ENCODE measurements at regions not wholly inside any gene's neighbourhood (a gene's known extent, or its start where the extent isn't known, plus 50 kb on each side); places are given as distances from the start of the nearest gene placed in this dataset.
A peak's percentile ranks its signal among the peaks of the same experiment; 100 is the strongest.
"Not testable (repeated sequence)": the region's sequence is repeated elsewhere in the genome, so short reads cannot be mapped to it uniquely, and the experiment has no call there.

- H3K4me3 ChIP-seq (ENCODE audit: low read length in 2 of 2); DNase-seq (ENCODE audit: low read depth in 6 of 9, low spot score in 9 of 9); H3K27ac ChIP-seq (ENCODE audit: low read depth in 1 of 2, low read length in 1 of 2); H3K9me3 ChIP-seq (ENCODE audit: control insufficient read depth in 2 of 2, insufficient read depth in 1 of 2, low read length in 1 of 2); H3K36me3 ChIP-seq (ENCODE audit: control insufficient read depth in 2 of 2, insufficient read depth in 2 of 2, low read length in 1 of 2); H3K4me1 ChIP-seq (ENCODE audit: control insufficient read depth in 2 of 2, insufficient read depth in 2 of 2, low read length in 2 of 2); H3K27me3 ChIP-seq (ENCODE audit: control insufficient read depth in 2 of 2, insufficient read depth in 1 of 2, low read length in 1 of 2): not testable (repeated sequence)
- WGBS = 98% methylated on average over 3 of the region's 3 CpGs
Observed at GRCh38 chr14:21817010-21817409, 143.4 kb upstream of the OR4E1 start.

DNA sequence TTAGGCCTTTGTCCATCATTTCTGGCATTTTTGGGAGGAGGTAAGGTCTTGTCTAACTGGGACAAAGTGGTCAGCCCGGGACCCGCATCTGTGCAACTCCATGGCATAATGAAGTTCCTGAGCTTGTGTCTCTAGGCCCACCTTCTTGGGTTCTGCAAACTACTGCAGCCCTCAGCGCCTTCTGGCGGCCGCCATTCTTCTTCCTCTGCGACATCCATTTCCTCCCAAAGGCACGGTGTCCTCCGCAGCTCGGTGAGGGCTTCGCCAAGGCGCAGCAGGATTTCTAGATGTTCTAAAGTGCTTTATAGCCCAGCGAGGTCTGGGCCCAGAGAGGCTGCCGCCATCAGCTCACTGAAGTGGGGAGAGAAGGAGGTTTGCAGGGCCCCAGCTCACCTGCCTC is 134.4 kb upstream of the OR4E1 start:
- Histone ChIP-seq H3K36me3 (ENCODE audit: control insufficient read depth in 2 of 2, insufficient read depth in 2 of 2, low read length in 1 of 2) (no peaks in the 10 kb centered on the region), H3K9me3 (ENCODE audit: control insufficient read depth in 2 of 2, insufficient read depth in 1 of 2, low read length in 1 of 2) (no peaks in the 10 kb centered on the region), H3K4me3 (ENCODE audit: low read length in 2 of 2) (no peak overlapping the region), H3K27ac (ENCODE audit: low read depth in 1 of 2, low read length in 1 of 2) (no peak overlapping the region), H3K4me1 (ENCODE audit: control insufficient read depth in 2 of 2, insufficient read depth in 2 of 2, low read length in 2 of 2) (no peaks in the 10 kb centered on the region), H3K27me3 (ENCODE audit: control insufficient read depth in 2 of 2, insufficient read depth in 1 of 2, low read length in 1 of 2) (peaks cover 0 to 2% of the 10 kb centered on the region in 2 donors)
- no peak for DNase-seq (ENCODE audit: low read depth in 6 of 9, low spot score in 9 of 9)
- WGBS = 92% methylated on average over 13 of the region's 13 CpGs

DNA sequence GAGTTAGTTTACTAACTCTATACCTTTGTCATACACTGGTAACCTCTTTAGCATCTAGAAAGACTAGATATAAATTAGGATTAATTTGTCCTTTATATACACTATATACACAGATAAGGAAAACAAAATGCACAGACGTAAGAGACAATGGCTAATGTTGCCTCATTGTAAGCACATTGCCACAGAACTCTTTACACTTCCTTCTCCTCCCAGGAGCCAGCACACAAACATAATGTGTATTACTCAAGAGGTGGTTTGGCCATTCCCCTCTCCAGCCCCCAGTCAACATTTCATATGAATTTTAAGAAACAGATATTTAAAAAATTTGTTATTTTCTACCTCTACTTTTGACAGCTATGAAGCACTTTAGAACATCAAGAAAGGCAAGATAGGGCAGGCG is 131.4 kb upstream of the OR4E1 start:
- Histone ChIP-seq H3K36me3 (ENCODE audit: control insufficient read depth in 2 of 2, insufficient read depth in 2 of 2, low read length in 1 of 2) (no peaks in the 10 kb centered on the region), H3K27ac (ENCODE audit: low read depth in 1 of 2, low read length in 1 of 2) (no peak overlapping the region), H3K9me3 (ENCODE audit: control insufficient read depth in 2 of 2, insufficient read depth in 1 of 2, low read length in 1 of 2) (no peaks in the 10 kb centered on the region), H3K4me3 (ENCODE audit: low read length in 2 of 2) (no peak overlapping the region), H3K4me1 (ENCODE audit: control insufficient read depth in 2 of 2, insufficient read depth in 2 of 2, low read length in 2 of 2) (no peaks in the 10 kb centered on the region), H3K27me3 (ENCODE audit: control insufficient read depth in 2 of 2, insufficient read depth in 1 of 2, low read length in 1 of 2) (no peaks in the 10 kb centered on the region)
- WGBS = 95% methylated on average over 2 of the region's 2 CpGs
- no peak for DNase-seq (ENCODE audit: low read depth in 6 of 9, low spot score in 9 of 9)

GRCh38 chr14:21802441-21802840 is 128.8 kb upstream of the OR4E1 start:
- no peak overlapping the region for H3K4me3 ChIP-seq (ENCODE audit: low read length in 2 of 2)
- H3K36me3 ChIP-seq (ENCODE audit: control insufficient read depth in 2 of 2, insufficient read depth in 2 of 2, low read length in 1 of 2) = no peaks in the 10 kb centered on the region
- no peaks in the 10 kb centered on the region for H3K9me3 ChIP-seq (ENCODE audit: control insufficient read depth in 2 of 2, insufficient read depth in 1 of 2, low read length in 1 of 2)
- 98% methylated on average over 1 of the region's 1 CpG for WGBS
- H3K27me3 ChIP-seq (ENCODE audit: control insufficient read depth in 2 of 2, insufficient read depth in 1 of 2, low read length in 1 of 2) = no peaks in the 10 kb centered on the region
- peaks cover 0 to under 1% of the 10 kb centered on the region in 2 donors for H3K4me1 ChIP-seq (ENCODE audit: control insufficient read depth in 2 of 2, insufficient read depth in 2 of 2, low read length in 2 of 2)
- no peak for DNase-seq (ENCODE audit: low read depth in 6 of 9, low spot score in 9 of 9)
- H3K27ac ChIP-seq (ENCODE audit: low read depth in 1 of 2, low read length in 1 of 2) = no peak overlapping the region

- peak overlapping the region in 1 of 2 donors; percentile 29 for H3K4me3 ChIP-seq (ENCODE audit: low read length in 2 of 2)
- no peaks in the 10 kb centered on the region for H3K27me3 ChIP-seq (ENCODE audit: control insufficient read depth in 2 of 2, insufficient read depth in 1 of 2, low read length in 1 of 2)
- no peaks in the 10 kb centered on the region for H3K36me3 ChIP-seq (ENCODE audit: control insufficient read depth in 2 of 2, insufficient read depth in 2 of 2, low read length in 1 of 2)
- H3K4me1 ChIP-seq (ENCODE audit: control insufficient read depth in 2 of 2, insufficient read depth in 2 of 2, low read length in 2 of 2) = peaks cover 0 to 4% of the 10 kb centered on the region in 2 donors
- DNase-seq (ENCODE audit: low read depth in 6 of 9, low spot score in 9 of 9) = peak; percentile 18 to 74 (median 50)
- no peaks in the 10 kb centered on the region for H3K9me3 ChIP-seq (ENCODE audit: control insufficient read depth in 2 of 2, insufficient read depth in 1 of 2, low read length in 1 of 2)
- 22% methylated on average over 2 of the region's 2 CpGs for WGBS
- peak overlapping the region in 1 of 2 donors; percentile 50 for H3K27ac ChIP-seq (ENCODE audit: low read depth in 1 of 2, low read length in 1 of 2)
Observed at GRCh38 chr14:21796916-21797315, 123.3 kb upstream of the OR4E1 start.

DNA sequence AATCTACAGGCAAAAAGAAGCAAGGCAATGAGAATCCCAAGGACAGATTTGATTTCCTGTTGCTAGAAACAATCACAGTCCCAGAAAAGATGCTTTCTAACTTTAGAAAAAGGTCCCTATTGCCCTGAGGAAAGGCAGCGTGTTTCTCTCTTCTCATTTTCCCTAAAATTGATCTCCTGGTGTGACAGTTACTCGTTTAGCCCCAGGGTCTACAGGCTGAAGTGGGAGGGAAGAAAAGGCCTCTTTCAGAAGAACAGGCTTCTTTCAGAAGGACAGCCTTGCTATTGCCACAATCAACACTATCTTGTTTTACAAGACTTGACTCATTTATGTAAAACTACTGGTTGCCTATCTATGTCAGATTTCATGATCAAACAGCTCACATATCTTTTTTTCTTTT is 121.8 kb upstream of the OR4E1 start:
- H3K4me1 ChIP-seq (ENCODE audit: control insufficient read depth in 2 of 2, insufficient read depth in 2 of 2, low read length in 2 of 2) = peaks cover 0 to 4% of the 10 kb centered on the region in 2 donors
- peaks cover 0 to 2% of the 10 kb centered on the region in 2 donors for H3K27me3 ChIP-seq (ENCODE audit: control insufficient read depth in 2 of 2, insufficient read depth in 1 of 2, low read length in 1 of 2)

GRCh38 chr14:21791749-21792148 is 118.1 kb upstream of the OR4E1 start:
- H3K27ac ChIP-seq (ENCODE audit: low read depth in 1 of 2, low read length in 1 of 2) = no peak overlapping the region
- 58% methylated on average over 6 of the region's 6 CpGs for WGBS
- no peaks in the 10 kb centered on the region for H3K36me3 ChIP-seq (ENCODE audit: control insufficient read depth in 2 of 2, insufficient read depth in 2 of 2, low read length in 1 of 2)
- no peaks in the 10 kb centered on the region for H3K9me3 ChIP-seq (ENCODE audit: control insufficient read depth in 2 of 2, insufficient read depth in 1 of 2, low read length in 1 of 2)
- H3K4me3 ChIP-seq (ENCODE audit: low read length in 2 of 2) = no peak overlapping the region
- peak in 1 of 9 donors; percentile 10 for DNase-seq (ENCODE audit: low read depth in 6 of 9, low spot score in 9 of 9)
- H3K4me1 ChIP-seq (ENCODE audit: control insufficient read depth in 2 of 2, insufficient read depth in 2 of 2, low read length in 2 of 2) = no peaks in the 10 kb centered on the region
- peaks cover 0 to 2% of the 10 kb centered on the region in 2 donors for H3K27me3 ChIP-seq (ENCODE audit: control insufficient read depth in 2 of 2, insufficient read depth in 1 of 2, low read length in 1 of 2)

More for the DNA sequence above, 121.8 kb upstream of the OR4E1 start:
- WGBS = 56% methylated on average over 2 of the region's 2 CpGs
- H3K9me3 ChIP-seq (ENCODE audit: control insufficient read depth in 2 of 2, insufficient read depth in 1 of 2, low read length in 1 of 2) = no peaks in the 10 kb centered on the region
- DNase-seq (ENCODE audit: low read depth in 6 of 9, low spot score in 9 of 9) = no peak
- no peaks in the 10 kb centered on the region for H3K36me3 ChIP-seq (ENCODE audit: control insufficient read depth in 2 of 2, insufficient read depth in 2 of 2, low read length in 1 of 2)
- no peak overlapping the region for H3K27ac ChIP-seq (ENCODE audit: low read depth in 1 of 2, low read length in 1 of 2)
- no peak overlapping the region for H3K4me3 ChIP-seq (ENCODE audit: low read length in 2 of 2)

GRCh38 chr14:21788687-21789086 is 115.1 kb upstream of the OR4E1 start:
- not testable (repeated sequence) for H3K36me3 ChIP-seq (ENCODE audit: control insufficient read depth in 2 of 2, insufficient read depth in 2 of 2, low read length in 1 of 2); H3K4me1 ChIP-seq (ENCODE audit: control insufficient read depth in 2 of 2, insufficient read depth in 2 of 2, low read length in 2 of 2); H3K4me3 ChIP-seq (ENCODE audit: low read length in 2 of 2); H3K9me3 ChIP-seq (ENCODE audit: control insufficient read depth in 2 of 2, insufficient read depth in 1 of 2, low read length in 1 of 2); DNase-seq (ENCODE audit: low read depth in 6 of 9, low spot score in 9 of 9); H3K27me3 ChIP-seq (ENCODE audit: control insufficient read depth in 2 of 2, insufficient read depth in 1 of 2, low read length in 1 of 2); H3K27ac ChIP-seq (ENCODE audit: low read depth in 1 of 2, low read length in 1 of 2)
- WGBS = 92% methylated on average over 1 of the region's 1 CpG

DNA sequence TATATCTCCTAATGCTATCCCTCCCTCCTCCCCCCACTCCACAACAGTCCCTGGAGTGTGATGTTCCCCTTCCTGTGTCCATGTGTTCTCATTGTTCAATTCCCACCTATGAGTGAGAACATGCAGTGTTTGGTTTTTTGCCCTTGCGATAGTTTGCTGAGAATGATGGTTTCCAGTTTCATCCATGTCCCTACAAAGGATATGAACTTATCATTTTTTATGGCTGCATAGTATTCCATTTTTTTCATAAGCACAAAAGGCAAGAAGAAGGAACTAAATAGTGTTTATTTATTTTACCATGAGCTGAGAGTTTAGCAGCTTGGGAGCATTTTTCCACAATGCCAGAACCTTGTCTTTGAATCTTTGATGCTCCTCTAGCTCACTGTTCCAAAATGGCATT is 113.6 kb upstream of the OR4E1 start:
- not testable (repeated sequence) for H3K27me3 ChIP-seq (ENCODE audit: control insufficient read depth in 2 of 2, insufficient read depth in 1 of 2, low read length in 1 of 2); H3K4me3 ChIP-seq (ENCODE audit: low read length in 2 of 2); H3K36me3 ChIP-seq (ENCODE audit: control insufficient read depth in 2 of 2, insufficient read depth in 2 of 2, low read length in 1 of 2); DNase-seq (ENCODE audit: low read depth in 6 of 9, low spot score in 9 of 9); H3K9me3 ChIP-seq (ENCODE audit: control insufficient read depth in 2 of 2, insufficient read depth in 1 of 2, low read length in 1 of 2); H3K4me1 ChIP-seq (ENCODE audit: control insufficient read depth in 2 of 2, insufficient read depth in 2 of 2, low read length in 2 of 2); H3K27ac ChIP-seq (ENCODE audit: low read depth in 1 of 2, low read length in 1 of 2)
- WGBS = 96% methylated on average over 1 of the region's 1 CpG

DNA sequence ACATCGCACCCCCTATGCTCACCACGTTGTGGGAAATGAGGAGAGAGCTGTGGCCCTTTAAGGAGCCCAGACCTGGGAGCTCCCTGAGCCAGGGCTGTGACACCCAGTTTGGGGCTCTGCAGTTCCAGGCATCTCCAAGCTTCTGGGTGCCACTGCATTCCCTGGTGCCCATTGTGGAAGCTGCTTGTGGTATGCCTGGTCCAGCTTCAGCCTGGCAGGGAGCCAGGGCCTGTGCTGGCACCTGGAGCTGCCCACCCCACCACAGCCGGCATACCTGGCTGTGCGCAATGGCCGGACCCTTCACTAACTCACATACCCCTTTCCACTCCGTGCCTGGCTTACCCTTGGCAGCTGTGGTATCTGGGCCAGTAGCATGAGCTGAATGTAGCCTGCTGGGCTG is 107.9 kb upstream of the OR4E1 start:
- no peak overlapping the region for H3K4me3 ChIP-seq (ENCODE audit: low read length in 2 of 2)
- no peaks in the 10 kb centered on the region for H3K4me1 ChIP-seq (ENCODE audit: control insufficient read depth in 2 of 2, insufficient read depth in 2 of 2, low read length in 2 of 2)
- H3K36me3 ChIP-seq (ENCODE audit: control insufficient read depth in 2 of 2, insufficient read depth in 2 of 2, low read length in 1 of 2) = no peaks in the 10 kb centered on the region
- DNase-seq (ENCODE audit: low read depth in 6 of 9, low spot score in 9 of 9) = no peak
- H3K9me3 ChIP-seq (ENCODE audit: control insufficient read depth in 2 of 2, insufficient read depth in 1 of 2, low read length in 1 of 2) = no peaks in the 10 kb centered on the region
- H3K27me3 ChIP-seq (ENCODE audit: control insufficient read depth in 2 of 2, insufficient read depth in 1 of 2, low read length in 1 of 2) = no peaks in the 10 kb centered on the region
- no peak overlapping the region for H3K27ac ChIP-seq (ENCODE audit: low read depth in 1 of 2, low read length in 1 of 2)
- 94% methylated on average over 6 of the region's 6 CpGs for WGBS

Data from thymus (tissue), 11 donors.